Gastrocnemius medialis (tissue), 4 donors: ENCODE measurements at regions not wholly inside any gene's neighbourhood (a gene's known extent, or its start where the extent isn't known, plus 50 kb on each side); places are given as distances from the start of the nearest gene placed in this dataset.

Experiments used
- ATAC-seq, 2 donors: fragments of 150-250 bp; one replicate each; pipeline ENCODE4 v1.9.1; 2016
- DNase-seq, 2 donors: peaks; one replicate each; pipeline ENCODE4 v3.0.0-alpha.2; 2019
- H3K27ac ChIP-seq, 4 donors: fragments of 200-600 bp; sonication (generic); 1 replicate in 1 of 4; 2 replicates in 3 of 4; pipeline ENCODE4 v1.5.1; 2016 to 2018; ENCODE audit warnings: mild to moderate bottlenecking in 2 of 4, moderate library complexity in 1 of 4
- H3K27me3 ChIP-seq, 3 donors: fragments of 200-600 bp; sonication (generic) in 2 of 3; 1 replicate in 1 of 3; 2 replicates in 2 of 3; pipeline versions ENCODE4 v1.5.1 to v1.6.0; 2016 to 2019; ENCODE audit warnings: mild to moderate bottlenecking in 1 of 3, moderate library complexity in 1 of 3
- H3K36me3 ChIP-seq, 2 donors: fragments of 200-600 bp; sonication (generic) in 1 of 2; one replicate each; pipeline ENCODE4 v1.5.1; 2017 to 2018
- H3K4me1 ChIP-seq, 2 donors: fragments of 200-600 bp; sonication (generic) in 1 of 2; one replicate each; pipeline ENCODE4 v1.5.1; 2016 to 2017; ENCODE audit warnings: mild to moderate bottlenecking in 2 of 2
- H3K4me3 ChIP-seq, 4 donors: fragments of 200-600 bp; sonication (generic) in 3 of 4; 1 replicate in 1 of 4; 2 replicates in 3 of 4; pipeline ENCODE4 v1.5.1; 2016 to 2019; ENCODE audit warnings: mild to moderate bottlenecking in 2 of 4
- H3K9me3 ChIP-seq, 3 donors: fragments of 200-600 bp; sonication (generic) in 2 of 3; 1 replicate in 1 of 3; 2 replicates in 2 of 3; pipeline ENCODE4 v1.5.1; 2016 to 2019
- POLR2A ChIP-seq, 2 donors: fragments of 450-650 bp; IDR thresholded peaks; one replicate each; pipeline ENCODE4 v1.6.1; 2017; ENCODE audit warnings: antibody characterized with exemption in 2 of 2, mild to moderate bottlenecking in 2 of 2, moderate library complexity in 2 of 2
- in situ Hi-C, 4 donors: fragments of 200-750 bp; cut with MboI; loops; one replicate each; pipeline versions ENCODE4 v1.15.0 to v1.8.0; 2017; ENCODE audit warnings: low sequenced_read_pairs in 4 of 4
- intact Hi-C: fragments of 100-400 bp; cut with DNase I; formaldehyde crosslinking; loops from one replicate; pipeline ENCODE4 v1.15.1; 2023; ENCODE audit warnings: low total_unique reads
- TF ChIP-seq, protein P1 (sequence below), 5 experiments: fragments of 450-650 bp in 3 of 5; fragments of 200-600 bp in 2 of 5; sonication (generic) in 2 of 5; IDR thresholded peaks in 4 of 5; conservative IDR thresholded peaks in 1 of 5; 1 replicate in 4 of 5; 2 replicates in 1 of 5; pipeline ENCODE4 v1.5.1; 2016 to 2019; ENCODE audit warnings: antibody characterized with exemption in 5 of 5, mild to moderate bottlenecking in 3 of 5, moderate library complexity in 3 of 5

DNA sequence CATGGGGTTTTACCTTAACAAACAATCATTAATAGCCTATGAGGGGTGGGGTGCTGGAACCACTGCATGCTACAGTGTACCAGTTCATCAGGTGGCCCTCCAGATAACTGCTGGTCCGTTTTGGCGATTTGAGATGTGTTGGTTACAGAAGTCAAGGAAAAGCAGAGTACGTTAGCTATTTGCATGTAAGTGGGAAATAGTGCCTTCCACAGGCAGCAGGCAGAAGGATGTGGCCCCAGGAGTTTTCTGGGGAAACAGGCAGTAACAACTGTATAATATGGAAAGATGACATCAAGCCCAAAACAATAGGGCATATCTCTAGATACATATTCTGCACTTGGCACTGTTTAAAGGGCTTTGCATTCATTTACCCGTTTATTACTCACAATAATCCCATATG is 245.7 kb downstream of the COL4A1 start:
- no peak overlapping the region for H3K4me3 ChIP-seq
- H3K27me3 ChIP-seq, result no peaks in the 10 kb centered on the region
- H3K36me3 ChIP-seq, result no peaks in the 10 kb centered on the region
- in situ Hi-C loops, result no loop called here
- DNase-seq, result no peak
- H3K9me3 ChIP-seq, result no peaks in the 10 kb centered on the region
- H3K27ac ChIP-seq, result no peak overlapping the region
- ATAC-seq, result no peak
- intact Hi-C loops, result no loop called here
- no peak for TF ChIP-seq POLR2A (IDR thresholded peaks at IDR 0.05)
- TF ChIP-seq, protein P1, sequence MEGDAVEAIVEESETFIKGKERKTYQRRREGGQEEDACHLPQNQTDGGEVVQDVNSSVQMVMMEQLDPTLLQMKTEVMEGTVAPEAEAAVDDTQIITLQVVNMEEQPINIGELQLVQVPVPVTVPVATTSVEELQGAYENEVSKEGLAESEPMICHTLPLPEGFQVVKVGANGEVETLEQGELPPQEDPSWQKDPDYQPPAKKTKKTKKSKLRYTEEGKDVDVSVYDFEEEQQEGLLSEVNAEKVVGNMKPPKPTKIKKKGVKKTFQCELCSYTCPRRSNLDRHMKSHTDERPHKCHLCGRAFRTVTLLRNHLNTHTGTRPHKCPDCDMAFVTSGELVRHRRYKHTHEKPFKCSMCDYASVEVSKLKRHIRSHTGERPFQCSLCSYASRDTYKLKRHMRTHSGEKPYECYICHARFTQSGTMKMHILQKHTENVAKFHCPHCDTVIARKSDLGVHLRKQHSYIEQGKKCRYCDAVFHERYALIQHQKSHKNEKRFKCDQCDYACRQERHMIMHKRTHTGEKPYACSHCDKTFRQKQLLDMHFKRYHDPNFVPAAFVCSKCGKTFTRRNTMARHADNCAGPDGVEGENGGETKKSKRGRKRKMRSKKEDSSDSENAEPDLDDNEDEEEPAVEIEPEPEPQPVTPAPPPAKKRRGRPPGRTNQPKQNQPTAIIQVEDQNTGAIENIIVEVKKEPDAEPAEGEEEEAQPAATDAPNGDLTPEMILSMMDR (IDR thresholded peaks at IDR 0.05 in 4 of 5, conservative IDR thresholded peaks at IDR 0.05 in 1 of 5), result no peak
- H3K4me1 ChIP-seq, result peaks cover 4 to 9% of the 10 kb centered on the region in 2 donors

GRCh38 chr13:110057052-110057451 is 249.9 kb downstream of the COL4A1 start:
- Histone ChIP-seq H3K36me3 (no peaks in the 10 kb centered on the region), H3K27me3 (no peaks in the 10 kb centered on the region), H3K9me3 (no peaks in the 10 kb centered on the region), H3K27ac (no peak overlapping the region), H3K4me1 (no peaks in the 10 kb centered on the region), H3K4me3 (no peak overlapping the region)
- intact Hi-C loops, result no loop called here
- DNase-seq, result no peak
- no peak for ATAC-seq
- in situ Hi-C loops, result no loop called here
- TF ChIP-seq POLR2A (IDR thresholded peaks at IDR 0.05), result no peak
- TF ChIP-seq, protein P1 (IDR thresholded peaks at IDR 0.05 in 4 of 5, conservative IDR thresholded peaks at IDR 0.05 in 1 of 5), result no peak

DNA sequence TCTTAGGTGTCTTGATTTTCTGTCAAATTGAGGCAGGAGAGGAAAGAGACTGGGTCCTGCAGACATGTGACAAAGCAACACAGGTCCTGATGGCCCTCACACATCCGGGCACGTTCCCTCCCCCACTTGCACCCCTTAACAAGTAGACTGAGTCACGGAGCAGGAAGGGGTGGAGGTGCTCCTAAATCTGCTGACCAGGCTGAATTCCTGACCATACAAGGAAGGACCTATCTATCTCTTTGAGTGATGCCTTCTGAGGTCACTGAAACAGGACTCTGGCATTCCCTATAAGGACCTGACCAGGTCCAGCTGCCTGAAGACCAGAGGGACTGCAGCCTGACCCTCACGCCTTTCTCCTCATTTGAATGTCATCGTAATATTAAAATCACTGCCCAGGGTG is 250.3 kb downstream of the COL4A1 start:
- no peak overlapping the region for H3K4me3 ChIP-seq
- ATAC-seq (no peak), DNase-seq (no peak)
- in situ Hi-C loops, result no loop called here
- no peak for TF ChIP-seq POLR2A (IDR thresholded peaks at IDR 0.05)
- TF ChIP-seq, protein P1 (IDR thresholded peaks at IDR 0.05 in 4 of 5, conservative IDR thresholded peaks at IDR 0.05 in 1 of 5), result no peak
- no peaks in the 10 kb centered on the region for H3K9me3 ChIP-seq
- no peak overlapping the region for H3K27ac ChIP-seq
- no peaks in the 10 kb centered on the region for H3K36me3 ChIP-seq
- H3K27me3 ChIP-seq, result no peaks in the 10 kb centered on the region
- H3K4me1 ChIP-seq, result no peaks in the 10 kb centered on the region
- intact Hi-C loops, result no loop called here

DNA sequence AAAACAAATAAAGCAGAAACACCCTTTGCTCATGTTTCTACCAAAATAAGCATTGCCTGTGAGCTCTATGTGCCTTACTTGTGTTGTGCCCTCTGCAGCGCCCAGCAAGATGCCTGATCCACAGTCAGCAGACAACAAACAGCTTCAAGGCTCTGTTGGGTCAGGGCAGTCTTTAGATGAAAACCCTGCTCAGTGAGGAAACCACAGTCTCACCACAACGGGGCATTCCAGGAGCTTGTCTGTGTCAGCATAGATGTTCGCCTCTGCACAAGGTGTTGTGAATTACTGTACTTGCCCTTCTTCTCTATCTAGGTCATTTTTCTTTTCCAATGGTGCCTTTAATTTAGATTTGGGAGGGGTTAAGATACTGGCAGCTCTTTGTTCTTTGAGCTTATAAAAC is 251.9 kb downstream of the COL4A1 start:
- no peak overlapping the region for H3K4me3 ChIP-seq
- no peaks in the 10 kb centered on the region for H3K4me1 ChIP-seq
- DNase-seq (no peak), ATAC-seq (no peak)
- in situ Hi-C loops, result no loop called here
- TF ChIP-seq, protein P1 (IDR thresholded peaks at IDR 0.05 in 4 of 5, conservative IDR thresholded peaks at IDR 0.05 in 1 of 5), result no peak
- TF ChIP-seq POLR2A (IDR thresholded peaks at IDR 0.05), result no peak
- no peaks in the 10 kb centered on the region for H3K9me3 ChIP-seq
- H3K36me3 ChIP-seq, result no peaks in the 10 kb centered on the region
- intact Hi-C loops, result no loop called here
- H3K27ac ChIP-seq, result no peak overlapping the region
- no peaks in the 10 kb centered on the region for H3K27me3 ChIP-seq

GRCh38 chr13:110054041-110054440 is 252.9 kb downstream of the COL4A1 start:
- in situ Hi-C loops (no loop called here), intact Hi-C loops (no loop called here)
- Histone ChIP-seq H3K9me3 (no peaks in the 10 kb centered on the region), H3K27me3 (no peaks in the 10 kb centered on the region), H3K36me3 (no peaks in the 10 kb centered on the region), H3K27ac (no peak overlapping the region), H3K4me3 (no peak overlapping the region), H3K4me1 (no peaks in the 10 kb centered on the region)
- no peak for ATAC-seq
- DNase-seq, result no peak
- no peak for TF ChIP-seq POLR2A (IDR thresholded peaks at IDR 0.05)
- TF ChIP-seq, protein P1 (IDR thresholded peaks at IDR 0.05 in 4 of 5, conservative IDR thresholded peaks at IDR 0.05 in 1 of 5), result no peak
